Endodermal cell (in vitro differentiated cells): ENCODE measurements at regions not wholly inside any gene's neighbourhood (a gene's known extent, or its start where the extent isn't known, plus 50 kb on each side); places are given as distances from the start of the nearest gene placed in this dataset.

Experiments used
- DNase-seq: peaks from one replicate; pipeline ENCODE4 v3.0.0-alpha.2; 2017
- H3K27ac ChIP-seq: 2 replicates; pipeline ENCODE4 v1.5.1; 2013; ENCODE audit warnings: mild to moderate bottlenecking, low read depth, low read length, moderate library complexity
- H3K27me3 ChIP-seq: 2 replicates; pipeline ENCODE4 v1.6.1; 2013; ENCODE audit warnings: mild to moderate bottlenecking, low read length, moderate library complexity; ENCODE audit not compliant: insufficient read depth, control insufficient read depth, poor library complexity, severe bottlenecking
- H3K36me3 ChIP-seq: 2 replicates; pipeline ENCODE4 v1.7.0; 2013; ENCODE audit warnings: mild to moderate bottlenecking, low read length, moderate library complexity; ENCODE audit not compliant: control insufficient read depth, insufficient read depth
- H3K4me1 ChIP-seq: one replicate; pipeline ENCODE4 v1.7.0; 2013; ENCODE audit warnings: low read length; ENCODE audit not compliant: control insufficient read depth, insufficient read depth
- H3K4me3 ChIP-seq: 2 replicates; pipeline ENCODE4 v1.5.1; 2013; ENCODE audit warnings: mild to moderate bottlenecking, low read length, moderate library complexity
- H3K9ac ChIP-seq: 2 replicates; pipeline ENCODE4 v1.6.1; 2013; ENCODE audit warnings: mild to moderate bottlenecking, low read length, moderate library complexity; ENCODE audit not compliant: poor library complexity, severe bottlenecking; ENCODE audit errors: extremely low read depth
- H3K9me3 ChIP-seq: 2 replicates; pipeline ENCODE4 v1.6.1; 2013; ENCODE audit warnings: mild to moderate bottlenecking, low read length, moderate library complexity; ENCODE audit not compliant: control insufficient read depth
- H3K27ac Mint-ChIP-seq: 2 replicates; pipeline ENCODE4 v1.8.0; 2020; ENCODE audit warnings: mixed read lengths
- H3K27me3 Mint-ChIP-seq: 2 replicates; pipeline ENCODE4 v1.8.0; 2021; ENCODE audit warnings: mild to moderate bottlenecking, mixed read lengths; ENCODE audit not compliant: insufficient read depth
- H3K36me3 Mint-ChIP-seq: 2 replicates; pipeline ENCODE4 v1.8.0; 2020; ENCODE audit warnings: low read depth, mixed read lengths
- H3K4me1 Mint-ChIP-seq: 2 replicates; pipeline ENCODE4 v1.8.0; 2020; ENCODE audit warnings: mixed read lengths
- H3K4me3 Mint-ChIP-seq: 2 replicates; pipeline ENCODE4 v1.8.0; 2020; ENCODE audit warnings: mild to moderate bottlenecking, moderate library complexity, mixed read lengths
- H3K9me3 Mint-ChIP-seq: 2 replicates; pipeline ENCODE4 v1.8.0; 2020; ENCODE audit warnings: mild to moderate bottlenecking, mixed read lengths
- WGBS, 2 experiments: methylation state at CpG; one replicate each; pipeline versions ENCODE4 v1.1.5 to v1.1.7; 2013; ENCODE audit warnings: missing lambda C conversion rate in 2 of 2, mixed read lengths in 1 of 2; ENCODE audit not compliant: insufficient coverage in 1 of 2, insufficient read length in 1 of 2; 5-methylcytosine and 5-hydroxymethylcytosine counted together
- TF ChIP-seq, protein P1 (sequence below): fragments of 200-600 bp; sonication (generic); conservative IDR thresholded peaks from 2 replicates; pipeline ENCODE4 v1.5.0; 2021; ENCODE audit warnings: antibody characterized with exemption, mild to moderate bottlenecking

DNA sequence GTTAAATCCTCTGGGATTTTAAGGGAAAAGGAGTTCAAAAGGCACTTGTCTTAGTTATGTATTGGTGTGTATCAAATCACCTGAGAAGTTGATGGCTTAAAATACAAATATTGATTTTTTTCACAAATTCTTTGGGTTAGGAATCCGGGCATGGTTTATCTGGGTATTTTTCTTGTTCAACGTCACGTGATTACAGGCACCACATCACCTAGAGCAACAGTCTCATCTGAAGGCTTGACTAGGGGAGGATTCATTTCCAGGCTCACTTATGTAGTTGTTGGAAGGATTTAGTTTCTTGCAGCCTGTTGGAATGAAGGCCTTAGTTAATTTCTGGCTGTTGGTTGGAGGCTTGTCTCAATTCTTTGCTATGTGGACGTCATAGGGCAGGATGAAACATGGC lies 326.1 kb downstream of the STIM2 start:
- Histone ChIP-seq H3K9ac (no peak overlapping the region), H3K36me3 (no peaks in the 10 kb centered on the region), H3K9me3 (no peaks in the 10 kb centered on the region), H3K27ac (no peak overlapping the region), H3K27me3 (no peaks in the 10 kb centered on the region), H3K4me1 (no peaks in the 10 kb centered on the region), H3K4me3 (no peak overlapping the region)
- Mint-ChIP-seq H3K4me1 (peaks cover 3% of the 10 kb centered on the region), H3K4me3 (no peak overlapping the region), H3K27ac (no peak overlapping the region), H3K9me3 (no peaks in the 10 kb centered on the region), H3K27me3 (no peaks in the 10 kb centered on the region), H3K36me3 (no peaks in the 10 kb centered on the region)
- WGBS, 2 experiments, result 89 to 98% methylated on average over 3 to 4 of the region's 4 CpGs
- TF ChIP-seq, protein P1, sequence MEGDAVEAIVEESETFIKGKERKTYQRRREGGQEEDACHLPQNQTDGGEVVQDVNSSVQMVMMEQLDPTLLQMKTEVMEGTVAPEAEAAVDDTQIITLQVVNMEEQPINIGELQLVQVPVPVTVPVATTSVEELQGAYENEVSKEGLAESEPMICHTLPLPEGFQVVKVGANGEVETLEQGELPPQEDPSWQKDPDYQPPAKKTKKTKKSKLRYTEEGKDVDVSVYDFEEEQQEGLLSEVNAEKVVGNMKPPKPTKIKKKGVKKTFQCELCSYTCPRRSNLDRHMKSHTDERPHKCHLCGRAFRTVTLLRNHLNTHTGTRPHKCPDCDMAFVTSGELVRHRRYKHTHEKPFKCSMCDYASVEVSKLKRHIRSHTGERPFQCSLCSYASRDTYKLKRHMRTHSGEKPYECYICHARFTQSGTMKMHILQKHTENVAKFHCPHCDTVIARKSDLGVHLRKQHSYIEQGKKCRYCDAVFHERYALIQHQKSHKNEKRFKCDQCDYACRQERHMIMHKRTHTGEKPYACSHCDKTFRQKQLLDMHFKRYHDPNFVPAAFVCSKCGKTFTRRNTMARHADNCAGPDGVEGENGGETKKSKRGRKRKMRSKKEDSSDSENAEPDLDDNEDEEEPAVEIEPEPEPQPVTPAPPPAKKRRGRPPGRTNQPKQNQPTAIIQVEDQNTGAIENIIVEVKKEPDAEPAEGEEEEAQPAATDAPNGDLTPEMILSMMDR, result no peak
- no peak for DNase-seq

DNA sequence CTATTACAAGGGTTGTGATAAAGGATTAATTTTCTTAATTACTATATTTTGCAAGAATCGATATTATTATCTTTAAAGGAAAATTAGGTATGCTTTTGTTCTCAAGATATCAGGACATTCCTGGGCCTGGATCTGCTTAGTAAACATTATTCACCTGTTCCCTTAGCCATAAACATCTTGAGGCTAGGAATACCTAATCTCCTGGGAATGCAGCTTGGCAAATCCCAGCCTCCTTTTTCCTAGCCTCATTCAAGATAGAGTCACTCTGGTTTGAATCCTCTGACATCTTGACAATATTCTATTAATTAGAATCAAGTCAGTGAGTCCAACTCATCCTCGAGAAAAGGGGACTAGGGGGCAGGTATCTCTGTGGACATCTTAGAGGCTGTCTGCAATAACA lies 327.1 kb downstream of the STIM2 start:
- H3K4me1 ChIP-seq, result peaks cover under 1% of the 10 kb centered on the region
- no peaks in the 10 kb centered on the region for H3K27me3 Mint-ChIP-seq
- H3K9me3 Mint-ChIP-seq, result no peaks in the 10 kb centered on the region
- no peak overlapping the region for H3K27ac Mint-ChIP-seq
- H3K36me3 Mint-ChIP-seq, result no peaks in the 10 kb centered on the region
- H3K4me3 ChIP-seq, result no peak overlapping the region
- no peaks in the 10 kb centered on the region for H3K9me3 ChIP-seq
- TF ChIP-seq, protein P1, result no peak
- H3K4me3 Mint-ChIP-seq, result no peak overlapping the region
- peaks cover 11% of the 10 kb centered on the region for H3K4me1 Mint-ChIP-seq
- no peaks in the 10 kb centered on the region for H3K36me3 ChIP-seq
- H3K27me3 ChIP-seq, result no peaks in the 10 kb centered on the region
- H3K27ac ChIP-seq, result no peak overlapping the region
- 90% methylated on average over 2 of the region's 2 CpGs; no CpG with 5 or more reads in 1 of the 2 experiments for whole genome bisulfite sequencing, 2 experiments
- no peak for DNase-seq
- no peak overlapping the region for H3K9ac ChIP-seq

DNA sequence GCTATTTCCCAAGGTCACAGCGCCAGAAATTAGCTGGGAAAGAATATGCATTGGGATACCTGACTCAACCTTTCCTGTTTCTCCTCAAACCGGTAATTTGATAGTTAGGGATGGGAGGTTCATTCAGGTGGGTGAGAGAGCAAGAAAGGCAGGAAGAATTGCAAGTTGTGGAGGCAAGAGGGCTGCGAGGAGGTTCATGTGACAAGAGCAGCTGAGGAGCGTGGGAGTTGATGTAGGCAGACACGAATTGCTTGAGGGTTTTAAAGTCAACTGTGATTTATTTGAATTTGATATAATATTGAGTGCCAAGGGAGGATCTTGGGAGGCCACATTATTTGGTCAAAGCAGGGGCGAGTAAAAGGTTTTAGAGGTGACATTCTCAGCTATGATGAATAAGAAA lies 329.0 kb downstream of the STIM2 start:
- Mint-ChIP-seq H3K27ac (no peak overlapping the region), H3K27me3 (no peaks in the 10 kb centered on the region), H3K4me3 (no peak overlapping the region), H3K36me3 (no peaks in the 10 kb centered on the region), H3K9me3 (no peaks in the 10 kb centered on the region), H3K4me1 (peaks cover 21% of the 10 kb centered on the region)
- Histone ChIP-seq H3K27me3 (no peaks in the 10 kb centered on the region), H3K9me3 (no peaks in the 10 kb centered on the region), H3K36me3 (no peaks in the 10 kb centered on the region), H3K27ac (no peak overlapping the region), H3K4me3 (no peak overlapping the region), H3K4me1 (peaks cover 13% of the 10 kb centered on the region), H3K9ac (no peak overlapping the region)
- WGBS, 2 experiments, result 89 to 90% methylated on average over 5 to 6 of the region's 6 CpGs
- no peak for DNase-seq
- TF ChIP-seq, protein P1, result no peak
